PC-9 (cell line): ENCODE measurements at regions not wholly inside any gene's neighbourhood (a gene's known extent, or its start where the extent isn't known, plus 50 kb on each side); places are given as distances from the start of the nearest gene placed in this dataset.

Experiments used
- BruUV-seq: library from RNA; stranded (reverse); fragments of 400-500 nt; replicated peaks from 2 replicates; lab custom pipeline; 2021; lab: Mats Ljungman, UMichigan
- CTCF ChIA-PET: fragments of 300-600 bp; sonication (Branson Sonifier 250); formaldehyde crosslinking; loops from one replicate; lab custom pipeline; 2022; ENCODE audit warnings: antibody characterized with exemption; lab: Charles Lee
- POLR2A ChIA-PET: fragments of 300-600 bp; sonication (Branson Sonifier 250); formaldehyde crosslinking; loops from one replicate; lab custom pipeline; 2022; ENCODE audit warnings: antibody characterized with exemption; ENCODE audit not compliant: unreplicated experiment; lab: Charles Lee
- DNase-seq, 2 experiments: peaks; one replicate each; pipeline versions ENCODE4 v3.0.0 to v3.0.0-alpha.2; 2015 to 2022; ENCODE audit warnings: mixed read lengths in 1 of 2
- H2AFZ ChIP-seq: fragments of 200-600 bp; sonication (generic); 2 replicates; pipeline ENCODE4 v1.8.1; 2017; ENCODE audit warnings: antibody characterized with exemption
- H3F3A ChIP-seq: fragments of 200-600 bp; sonication (generic); 2 replicates; pipeline ENCODE4 v1.8.1; 2017; ENCODE audit warnings: antibody characterized with exemption, mild to moderate bottlenecking, low read depth; ENCODE audit not compliant: insufficient read depth
- H3K27ac ChIP-seq: fragments of 200-600 bp; sonication (generic); 2 replicates; pipeline ENCODE4 v1.6.1; 2016; ENCODE audit warnings: mixed run types
- H3K27me3 ChIP-seq: fragments of 200-600 bp; sonication (generic); 2 replicates; pipeline ENCODE4 v1.6.1; 2016; ENCODE audit warnings: low read depth, mixed run types; ENCODE audit not compliant: insufficient read depth
- H3K36me3 ChIP-seq: fragments of 200-600 bp; sonication (generic); 2 replicates; pipeline ENCODE4 v1.6.1; 2016; ENCODE audit warnings: low read depth, mixed run types
- H3K4me1 ChIP-seq: fragments of 200-600 bp; sonication (generic); replicated peaks from 2 replicates; pipeline ENCODE4 v1.6.1; 2016; ENCODE audit warnings: mixed run types; ENCODE audit not compliant: insufficient read depth
- H3K4me2 ChIP-seq: fragments of 200-600 bp; sonication (generic); 2 replicates; pipeline ENCODE4 v1.6.1; 2017; ENCODE audit warnings: mixed run types
- H3K4me3 ChIP-seq: fragments of 200-600 bp; sonication (generic); 2 replicates; pipeline ENCODE4 v1.6.1; 2016; ENCODE audit warnings: mixed run types
- H3K79me2 ChIP-seq: fragments of 200-600 bp; sonication (generic); 2 replicates; pipeline ENCODE4 v1.6.1; 2017; ENCODE audit warnings: low read depth, mixed run types
- H3K9me2 ChIP-seq: fragments of 200-600 bp; sonication (generic); 2 replicates; pipeline ENCODE4 v1.8.1; 2017; ENCODE audit warnings: mild to moderate bottlenecking; ENCODE audit not compliant: insufficient read depth
- H3K9me3 ChIP-seq: fragments of 200-600 bp; sonication (generic); 2 replicates; pipeline ENCODE4 v1.8.1; 2016; ENCODE audit warnings: low read depth; ENCODE audit not compliant: insufficient read depth
- H4K20me1 ChIP-seq: fragments of 200-600 bp; sonication (generic); 2 replicates; pipeline ENCODE4 v1.8.1; 2017; ENCODE audit not compliant: insufficient read depth
- CTCF ChIP-seq: fragments of 200-600 bp; sonication (generic); conservative IDR thresholded peaks from 2 replicates; pipeline ENCODE4 v1.6.1; 2017; ENCODE audit warnings: mixed run types, antibody characterized with exemption, mild to moderate bottlenecking, moderate library complexity
- EZH2 ChIP-seq: fragments of 200-600 bp; sonication (generic); IDR thresholded peaks from 2 replicates; pipeline ENCODE4 v1.8.0; 2017; ENCODE audit warnings: antibody characterized with exemption, low read depth
- intact Hi-C: fragments of 100-400 bp; cut with micrococcal nuclease; formaldehyde crosslinking; loops from one replicate; pipeline ENCODE4 v1.10.0; 2022; ENCODE audit not compliant: unreplicated experiment

GRCh38 chr5:93874491-93874890 is 133.1 kb upstream of the POU5F2 start:
- H3K27me3 ChIP-seq, result no peaks in the 10 kb centered on the region
- H3K4me2 ChIP-seq, result no peak overlapping the region
- BruUV-seq, result no TSS peak

GRCh38 chr5:93874080-93874479 is 132.7 kb upstream of the POU5F2 start:
- Histone ChIP-seq H2AFZ (no peak overlapping the region), H3K4me1 (no peaks in the 10 kb centered on the region), H3K4me3 (no peak overlapping the region), H3K4me2 (no peak overlapping the region), H4K20me1 (no peaks in the 10 kb centered on the region), H3K9me2 (no peaks in the 10 kb centered on the region), H3K27ac (no peak overlapping the region), H3K79me2 (no peaks in the 10 kb centered on the region), H3K9me3 (no peaks in the 10 kb centered on the region), H3K27me3 (no peaks in the 10 kb centered on the region), H3K36me3 (no peaks in the 10 kb centered on the region), H3F3A (no peaks in the 10 kb centered on the region)
- TF ChIP-seq CTCF (no peak), EZH2 (no peak)
- DNase-seq, result no peak
- intact Hi-C loops, result no loop called here
- ChIA-PET POLR2A (interaction anchor here (0.7 kb wide), 1 partner anchor 27 kb away, joined by 4 read pairs; no protein-coding TSS in a partner anchor), CTCF (no interaction called here)
- BruUV-seq, result no TSS peak

More at GRCh38 chr5:93874491-93874890, 133.1 kb upstream of the POU5F2 start:
- Histone ChIP-seq H3K79me2 (no peaks in the 10 kb centered on the region), H3K4me1 (no peaks in the 10 kb centered on the region), H3K4me3 (no peak overlapping the region), H3K9me3 (no peaks in the 10 kb centered on the region), H4K20me1 (no peaks in the 10 kb centered on the region), H3K27ac (no peak overlapping the region), H2AFZ (no peak overlapping the region), H3K36me3 (no peaks in the 10 kb centered on the region), H3F3A (no peaks in the 10 kb centered on the region), H3K9me2 (no peaks in the 10 kb centered on the region)
- ChIA-PET POLR2A (interaction anchor here (0.7 kb wide), 1 partner anchor 27 kb away, joined by 4 read pairs; no protein-coding TSS in a partner anchor), CTCF (interaction anchor here (0.5 kb wide), 1 partner anchor 869 kb away, joined by 5 read pairs; no protein-coding TSS in a partner anchor)
- intact Hi-C loops, result no loop called here
- TF ChIP-seq CTCF (no peak), EZH2 (no peak)
- no peak for DNase-seq

GRCh38 chr5:93873211-93873736 is 131.9 kb upstream of the POU5F2 start:
- DNase-seq, result no peak
- CTCF ChIA-PET, result no interaction called here
- no TSS peak for BruUV-seq
- Histone ChIP-seq H3K4me3 (no peak overlapping the region), H3K36me3 (no peaks in the 10 kb centered on the region), H3K79me2 (no peaks in the 10 kb centered on the region), H2AFZ (no peak overlapping the region), H3K4me2 (no peak overlapping the region), H4K20me1 (no peaks in the 10 kb centered on the region), H3K9me2 (no peaks in the 10 kb centered on the region), H3K9me3 (no peaks in the 10 kb centered on the region), H3K4me1 (no peaks in the 10 kb centered on the region), H3K27ac (no peak overlapping the region), H3K27me3 (no peaks in the 10 kb centered on the region), H3F3A (no peaks in the 10 kb centered on the region)
- TF ChIP-seq CTCF (no peak), EZH2 (no peak)
- intact Hi-C loops, result no loop called here
- POLR2A ChIA-PET, result no interaction called here
